H9 (cell line): ENCODE measurements at regions not wholly inside any gene's neighbourhood (a gene's known extent, or its start where the extent isn't known, plus 50 kb on each side); places are given as distances from the start of the nearest gene placed in this dataset.

Experiments used
- DNase-seq: peaks from one replicate; pipeline ENCODE4 v3.0.0-alpha.2; 2017
- H2AFZ ChIP-seq: one replicate; pipeline ENCODE4 v1.6.1; 2013; ENCODE audit warnings: mild to moderate bottlenecking, low read length, control low read depth, moderate library complexity
- H2AK5ac ChIP-seq: 2 replicates; pipeline ENCODE4 v1.6.1; 2013; ENCODE audit warnings: low read length, control low read depth, mixed read lengths; ENCODE audit not compliant: insufficient read length
- H2BK120ac ChIP-seq: one replicate; pipeline ENCODE4 v1.6.1; 2013; ENCODE audit warnings: low read depth, mild to moderate bottlenecking, low read length, control low read depth, inconsistent platforms; ENCODE audit not compliant: poor library complexity, severe bottlenecking
- H2BK12ac ChIP-seq: 2 replicates; pipeline ENCODE4 v1.6.1; 2013; ENCODE audit warnings: low read length, control low read depth, mixed read lengths, low read depth; ENCODE audit not compliant: insufficient read length
- H2BK15ac ChIP-seq: 2 replicates; pipeline ENCODE4 v1.6.1; 2013; ENCODE audit warnings: low read depth, low read length, control low read depth
- H2BK20ac ChIP-seq: one replicate; pipeline ENCODE4 v1.6.1; 2013; ENCODE audit warnings: low read depth, mild to moderate bottlenecking, low read length, control low read depth, inconsistent platforms; ENCODE audit not compliant: poor library complexity, severe bottlenecking
- H2BK5ac ChIP-seq: 2 replicates; pipeline ENCODE4 v1.6.1; 2013; ENCODE audit warnings: low read length, control low read depth, mixed read lengths; ENCODE audit not compliant: insufficient read length
- H3K14ac ChIP-seq: 2 replicates; pipeline ENCODE4 v1.6.1; 2013; ENCODE audit warnings: low read length, control low read depth; ENCODE audit not compliant: insufficient read depth
- H3K18ac ChIP-seq: 2 replicates; pipeline ENCODE4 v1.6.1; 2013; ENCODE audit warnings: low read depth, mild to moderate bottlenecking, mixed read lengths, low read length, control low read depth; ENCODE audit not compliant: insufficient read length
- H3K23ac ChIP-seq: 2 replicates; pipeline ENCODE4 v1.6.1; 2013; ENCODE audit warnings: low read length, control low read depth, mixed read lengths, low read depth; ENCODE audit not compliant: insufficient read length
- H3K23me2 ChIP-seq: 2 replicates; pipeline ENCODE4 v1.6.1; 2013; ENCODE audit warnings: low read depth, mild to moderate bottlenecking, mixed read lengths, low read length, control low read depth; ENCODE audit not compliant: insufficient read length, poor library complexity, severe bottlenecking
- H3K27ac ChIP-seq: 2 replicates; pipeline ENCODE4 v1.5.1; 2013; ENCODE audit warnings: low read length, control low read depth, mixed read lengths, low read depth; ENCODE audit not compliant: insufficient read length
- H3K27me3 ChIP-seq: 2 replicates; pipeline ENCODE4 v1.6.1; 2013; ENCODE audit warnings: low read length, control low read depth, inconsistent platforms; ENCODE audit not compliant: insufficient read depth
- H3K4ac ChIP-seq: 2 replicates; pipeline ENCODE4 v1.6.1; 2013; ENCODE audit warnings: low read depth, mild to moderate bottlenecking, control low read depth, inconsistent platforms, low read length, moderate library complexity
- H3K4me1 ChIP-seq: 2 replicates; pipeline ENCODE4 v1.6.1; 2013; ENCODE audit warnings: low read length, control low read depth, inconsistent platforms; ENCODE audit not compliant: insufficient read depth
- H3K4me2 ChIP-seq: 2 replicates; pipeline ENCODE4 v1.6.1; 2013; ENCODE audit warnings: low read length, control low read depth, mixed read lengths; ENCODE audit not compliant: insufficient read length, insufficient read depth
- H3K56ac ChIP-seq: 2 replicates; pipeline ENCODE4 v1.6.1; 2013; ENCODE audit warnings: low read depth, mild to moderate bottlenecking, mixed read lengths, low read length, control low read depth; ENCODE audit not compliant: insufficient read length
- H3K79me1 ChIP-seq: 2 replicates; pipeline ENCODE4 v1.6.1; 2013; ENCODE audit warnings: low read depth, mild to moderate bottlenecking, moderate library complexity, low read length, control low read depth, inconsistent platforms; ENCODE audit not compliant: insufficient read depth, poor library complexity, severe bottlenecking
- H3K79me2 ChIP-seq: 2 replicates; pipeline ENCODE4 v1.6.1; 2013; ENCODE audit warnings: low read length, control low read depth, inconsistent platforms; ENCODE audit not compliant: insufficient read depth
- H3K9ac ChIP-seq: 2 replicates; pipeline ENCODE4 v1.6.1; 2013; ENCODE audit warnings: low read length, control low read depth, mixed read lengths; ENCODE audit not compliant: insufficient read length; ENCODE audit errors: extremely low read depth
- H3K9me3 ChIP-seq: one replicate; pipeline ENCODE4 v1.6.1; 2013; ENCODE audit warnings: low read depth, low read length, inconsistent platforms; ENCODE audit not compliant: control insufficient read depth
- H3T11ph ChIP-seq: one replicate; pipeline ENCODE4 v1.6.1; 2013; ENCODE audit warnings: mild to moderate bottlenecking, low read length, control low read depth, inconsistent platforms
- H4K20me1 ChIP-seq: one replicate; pipeline ENCODE4 v1.6.1; 2013; ENCODE audit not compliant: control insufficient read depth, insufficient read length, insufficient read depth
- H4K5ac ChIP-seq: 2 replicates; pipeline ENCODE4 v1.6.1; 2013; ENCODE audit warnings: low read depth, mild to moderate bottlenecking, mixed read lengths, low read length, control low read depth; ENCODE audit not compliant: insufficient read length
- H4K8ac ChIP-seq: replicated peaks from 2 replicates; pipeline ENCODE4 v1.6.1; 2013; ENCODE audit warnings: low read length, control low read depth, mixed read lengths, low read depth; ENCODE audit not compliant: insufficient read length
- H4K91ac ChIP-seq: 2 replicates; pipeline ENCODE4 v1.6.1; 2013; ENCODE audit warnings: low read depth, mild to moderate bottlenecking, moderate library complexity, mixed read lengths, low read length, control low read depth; ENCODE audit not compliant: insufficient read length
- H3K27ac Mint-ChIP-seq, 3 experiments: 2 replicates in 2 of 3; 3 replicates in 1 of 3; pipeline ENCODE4 v1.8.0; 2020 to 2021; ENCODE audit warnings: mixed read lengths in 3 of 3, mild to moderate bottlenecking in 1 of 3, moderate library complexity in 1 of 3
- H3K27me3 Mint-ChIP-seq: 2 replicates; pipeline ENCODE4 v1.8.0; 2021; ENCODE audit warnings: low read depth, mild to moderate bottlenecking, moderate library complexity, mixed read lengths
- H3K36me3 Mint-ChIP-seq, 3 experiments: 2 replicates in 2 of 3; 3 replicates in 1 of 3; pipeline ENCODE4 v1.8.0; 2020 to 2021; ENCODE audit warnings: low read depth in 3 of 3, mixed read lengths in 3 of 3; ENCODE audit not compliant: insufficient read depth in 1 of 3
- H3K4me1 Mint-ChIP-seq, 2 experiments: 2 replicates each; pipeline ENCODE4 v1.8.0; 2020; ENCODE audit warnings: mixed read lengths in 2 of 2
- H3K4me3 Mint-ChIP-seq, 2 experiments: 2 replicates in 1 of 2; 3 replicates in 1 of 2; pipeline ENCODE4 v1.8.0; 2020 to 2021; ENCODE audit warnings: mild to moderate bottlenecking in 2 of 2, mixed read lengths in 2 of 2, moderate library complexity in 1 of 2
- H3K9me3 Mint-ChIP-seq, 2 experiments: 2 replicates in 1 of 2; 3 replicates in 1 of 2; pipeline ENCODE4 v1.8.0; 2020; ENCODE audit warnings: mild to moderate bottlenecking in 2 of 2, mixed read lengths in 2 of 2, moderate library complexity in 1 of 2
- WGBS: extraction: QIAGEN DNeasy Blood & Tissue Kit; methylation state at CpG from one replicate; pipeline ENCODE4 v1.1.7; 2013; ENCODE audit warnings: missing lambda C conversion rate, low lambda C conversion rate, mixed read lengths; ENCODE audit not compliant: insufficient read length; ENCODE audit errors: extremely low coverage; 5-methylcytosine and 5-hydroxymethylcytosine counted together
- TF ChIP-seq, protein P1 (sequence below): fragments of 200-600 bp; sonication (generic); conservative IDR thresholded peaks from 3 replicates; pipeline ENCODE4 v1.8.0; 2021; ENCODE audit warnings: antibody characterized with exemption, mild to moderate bottlenecking

DNA sequence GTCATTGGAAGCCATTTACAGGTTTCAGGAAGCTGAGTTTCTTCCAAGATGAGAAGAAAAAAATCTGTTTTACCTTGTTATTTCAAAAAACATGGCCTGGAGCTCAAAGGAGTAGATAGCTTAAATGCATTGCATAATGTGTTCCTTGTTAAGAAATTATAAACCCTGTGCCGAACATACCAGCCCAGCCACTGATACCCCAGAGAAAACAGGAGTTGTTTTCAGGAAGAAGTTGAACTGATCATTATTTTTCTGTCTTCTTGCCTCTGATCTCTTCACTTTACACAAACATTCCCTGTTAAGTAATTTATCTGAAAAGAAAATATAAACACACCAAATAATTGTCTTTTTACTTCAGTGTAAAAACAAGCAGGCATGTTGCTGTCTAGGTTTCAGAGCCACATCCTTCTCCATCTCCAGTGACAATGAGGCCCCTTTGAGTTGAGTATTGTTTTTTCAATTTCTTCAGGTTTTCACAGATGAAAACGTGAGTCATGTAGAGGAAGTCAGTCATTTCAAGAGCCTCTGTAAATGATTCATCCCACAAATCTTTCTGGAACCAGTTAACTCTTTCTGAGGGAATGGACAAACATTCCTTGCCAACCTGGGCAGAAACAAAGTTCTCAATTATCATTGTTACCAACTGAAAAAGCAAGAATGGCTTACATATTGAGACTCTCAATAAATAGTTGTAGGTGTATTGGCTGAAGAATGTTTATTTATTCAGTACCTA lies 244.2 kb downstream of the IPMK start:
- Histone ChIP-seq H3K79me2 (no peaks in the 10 kb centered on the region), H4K8ac (no peak overlapping the region), H2AK5ac (no peak overlapping the region), H3K4ac (no peak overlapping the region), H2BK12ac (no peak overlapping the region), H3K9ac (no peak overlapping the region), H2BK20ac (no peak overlapping the region), H4K20me1 (no peaks in the 10 kb centered on the region), H2AFZ (no peak overlapping the region), H3K27me3 (no peaks in the 10 kb centered on the region), H3K14ac (no peak overlapping the region), H3K23ac (no peak overlapping the region), H3K27ac (no peak overlapping the region), H3K79me1 (no peaks in the 10 kb centered on the region), H2BK5ac (no peak overlapping the region), H2BK120ac (no peak overlapping the region), H3K4me1 (no peaks in the 10 kb centered on the region), H3K23me2 (no peaks in the 10 kb centered on the region), H3K56ac (no peak overlapping the region), H4K91ac (no peak overlapping the region), H4K5ac (no peak overlapping the region), H3T11ph (no peak overlapping the region), H3K18ac (no peak overlapping the region), H3K4me2 (no peak overlapping the region), H2BK15ac (no peak overlapping the region), H3K9me3 (peaks cover 21% of the 10 kb centered on the region)
- H3K9me3 Mint-ChIP-seq: peaks cover 55 to 56% of the 10 kb centered on the region in 2 experiments
- no peak overlapping the region for H3K27ac Mint-ChIP-seq
- H3K4me1 Mint-ChIP-seq: no peaks in the 10 kb centered on the region
- DNase-seq: no peak
- TF ChIP-seq, protein P1, sequence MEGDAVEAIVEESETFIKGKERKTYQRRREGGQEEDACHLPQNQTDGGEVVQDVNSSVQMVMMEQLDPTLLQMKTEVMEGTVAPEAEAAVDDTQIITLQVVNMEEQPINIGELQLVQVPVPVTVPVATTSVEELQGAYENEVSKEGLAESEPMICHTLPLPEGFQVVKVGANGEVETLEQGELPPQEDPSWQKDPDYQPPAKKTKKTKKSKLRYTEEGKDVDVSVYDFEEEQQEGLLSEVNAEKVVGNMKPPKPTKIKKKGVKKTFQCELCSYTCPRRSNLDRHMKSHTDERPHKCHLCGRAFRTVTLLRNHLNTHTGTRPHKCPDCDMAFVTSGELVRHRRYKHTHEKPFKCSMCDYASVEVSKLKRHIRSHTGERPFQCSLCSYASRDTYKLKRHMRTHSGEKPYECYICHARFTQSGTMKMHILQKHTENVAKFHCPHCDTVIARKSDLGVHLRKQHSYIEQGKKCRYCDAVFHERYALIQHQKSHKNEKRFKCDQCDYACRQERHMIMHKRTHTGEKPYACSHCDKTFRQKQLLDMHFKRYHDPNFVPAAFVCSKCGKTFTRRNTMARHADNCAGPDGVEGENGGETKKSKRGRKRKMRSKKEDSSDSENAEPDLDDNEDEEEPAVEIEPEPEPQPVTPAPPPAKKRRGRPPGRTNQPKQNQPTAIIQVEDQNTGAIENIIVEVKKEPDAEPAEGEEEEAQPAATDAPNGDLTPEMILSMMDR: no peak
- WGBS: no CpG with 5 or more reads among the region's 2 CpGs
- H3K36me3 Mint-ChIP-seq: peaks cover 22 to 76% (median 35%) of the 10 kb centered on the region in 3 experiments
- no peaks in the 10 kb centered on the region; the same call in 1 of the 2 replicates for H3K27me3 Mint-ChIP-seq
- H3K4me3 Mint-ChIP-seq: no peak overlapping the region
